Stimulated activated CD4-positive, alpha-beta T cell treated with anti-CD3 and anti-CD28 coated beads, TNF-alpha, amount 100 ng/mL, for 1 hour (primary cell): ENCODE measurements at regions not wholly inside any gene's neighbourhood (a gene's known extent, or its start where the extent isn't known, plus 50 kb on each side); places are given as distances from the start of the nearest gene placed in this dataset.
"Not testable (repeated sequence)": the region's sequence is repeated elsewhere in the genome, so short reads cannot be mapped to it uniquely, and the experiment has no call there.

Experiments used
- DNase-seq, 3 donors: peaks; one replicate each; pipeline ENCODE4 v3.0.0-alpha.2; 2020; ENCODE audit warnings: low read depth in 3 of 3, low spot score in 1 of 3

GRCh38 chr7:56222866-56223265, 106.6 kb upstream of the NUPR2 start:
- no peak for DNase-seq

GRCh38 chr7:56219017-56219416, 102.8 kb upstream of the NUPR2 start:
- DNase-seq = no peak

- no peak for DNase-seq
Measured at GRCh38 chr7:56218510-56218909, 102.3 kb upstream of the NUPR2 start.

- DNase-seq = no peak
Measured at GRCh38 chr7:56213574-56213973, 97.4 kb upstream of the NUPR2 start.

- no peak for DNase-seq
Measured at GRCh38 chr7:56206420-56206819, 90.2 kb upstream of the NUPR2 start.

- no peak for DNase-seq
Measured at GRCh38 chr7:56199639-56200038, 83.4 kb upstream of the NUPR2 start.

- DNase-seq = not testable (repeated sequence)
Measured at GRCh38 chr7:56196195-56196594, 80.0 kb upstream of the NUPR2 start.

- DNase-seq = no peak
Measured at GRCh38 chr7:56188823-56189346, 72.7 kb upstream of the NUPR2 start.

GRCh38 chr7:56188376-56188775, 72.2 kb upstream of the NUPR2 start:
- no peak for DNase-seq

- DNase-seq = no peak
Measured at GRCh38 chr7:56181010-56181409, 64.8 kb upstream of the NUPR2 start.

- DNase-seq = no peak
Measured at GRCh38 chr7:56175771-56176170, 59.6 kb upstream of the NUPR2 start.

- DNase-seq = no peak
Measured at GRCh38 chr7:56174875-56175760, 58.9 kb upstream of the NUPR2 start.

- DNase-seq = no peak
Measured at GRCh38 chr7:56174346-56174874, 58.2 kb upstream of the NUPR2 start.
